IPS-NIHi11 (cell line): ENCODE measurements at regions not wholly inside any gene's neighbourhood (a gene's known extent, or its start where the extent isn't known, plus 50 kb on each side); places are given as distances from the start of the nearest gene placed in this dataset.

ENCODE experiments used
- DNase-seq: peaks from one replicate; pipeline ENCODE4 v3.0.0; 2012; ENCODE audit warnings: mixed read lengths, low spot score

GRCh38 chr3:187951452-187952190, 202.3 kb upstream of the LPP start:
- DNase-seq: no peak

DNA sequence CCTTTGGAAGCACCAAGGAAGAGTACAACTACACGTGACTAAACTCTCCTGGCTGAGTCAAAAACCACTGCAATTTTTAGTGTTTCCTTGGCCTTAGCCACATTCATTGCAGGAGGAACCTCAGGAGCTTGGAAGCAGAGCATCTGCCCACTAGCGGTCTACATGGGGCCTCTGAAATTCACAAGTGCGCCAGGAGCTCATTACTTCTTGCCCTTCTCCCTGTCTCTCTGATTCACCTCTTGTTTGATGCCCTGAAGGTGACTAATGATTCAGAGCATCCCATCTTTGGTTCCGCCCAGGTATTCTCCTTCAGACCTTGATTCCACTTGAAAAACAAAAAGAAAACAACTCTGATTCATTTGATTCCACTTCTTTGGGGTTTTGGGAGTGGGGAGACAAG, 201.1 kb upstream of the LPP start:
- DNase-seq: no peak

- no peak for DNase-seq
These were observed 199.5 kb upstream of the LPP start for GRCh38 chr3:187954516-187954872.

- no peak for DNase-seq
These were observed 198.9 kb upstream of the LPP start for GRCh38 chr3:187954873-187955586.

GRCh38 chr3:187955587-187955952, 198.4 kb upstream of the LPP start:
- no peak for DNase-seq

DNA sequence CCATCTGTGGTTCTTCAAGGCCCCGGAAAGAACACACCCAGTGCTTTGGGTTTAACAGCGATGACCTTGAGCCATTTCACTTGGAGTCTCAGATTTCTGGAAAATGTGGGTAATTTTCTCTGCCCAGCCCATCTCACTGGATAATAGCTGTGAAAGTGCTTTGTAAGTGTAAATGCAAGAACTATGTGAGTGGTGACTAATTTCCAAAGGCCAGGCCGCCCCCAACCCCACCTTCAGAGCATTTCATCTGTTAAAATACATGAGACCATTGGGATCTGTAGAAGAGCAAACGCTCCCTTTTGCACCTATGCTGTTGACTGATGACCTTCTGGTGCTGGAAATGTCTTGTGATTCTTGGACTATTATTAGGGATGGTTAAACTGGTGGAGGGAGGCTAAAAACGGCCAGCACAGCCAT, 196.8 kb upstream of the LPP start:
- no peak for DNase-seq

DNA sequence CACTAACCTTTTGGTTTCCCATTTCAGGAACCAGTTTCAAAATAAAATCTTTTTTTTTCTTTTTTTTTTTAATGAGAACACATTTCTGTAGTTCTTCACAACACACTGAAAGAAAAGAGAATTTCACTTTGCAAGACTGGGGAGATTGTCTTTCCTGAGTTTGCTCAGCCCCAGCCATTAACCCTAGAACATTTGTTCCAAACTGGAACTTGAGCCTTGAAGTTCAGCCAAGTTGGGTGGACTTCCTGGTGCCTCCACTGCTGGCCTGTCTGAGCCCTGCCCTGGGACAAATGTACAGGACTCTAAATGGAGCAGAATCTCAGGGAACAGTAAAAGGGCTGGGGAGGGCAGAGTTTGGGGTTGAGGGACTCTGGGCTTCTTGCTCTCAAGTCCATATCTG, 196.4 kb upstream of the LPP start:
- no peak for DNase-seq

DNA sequence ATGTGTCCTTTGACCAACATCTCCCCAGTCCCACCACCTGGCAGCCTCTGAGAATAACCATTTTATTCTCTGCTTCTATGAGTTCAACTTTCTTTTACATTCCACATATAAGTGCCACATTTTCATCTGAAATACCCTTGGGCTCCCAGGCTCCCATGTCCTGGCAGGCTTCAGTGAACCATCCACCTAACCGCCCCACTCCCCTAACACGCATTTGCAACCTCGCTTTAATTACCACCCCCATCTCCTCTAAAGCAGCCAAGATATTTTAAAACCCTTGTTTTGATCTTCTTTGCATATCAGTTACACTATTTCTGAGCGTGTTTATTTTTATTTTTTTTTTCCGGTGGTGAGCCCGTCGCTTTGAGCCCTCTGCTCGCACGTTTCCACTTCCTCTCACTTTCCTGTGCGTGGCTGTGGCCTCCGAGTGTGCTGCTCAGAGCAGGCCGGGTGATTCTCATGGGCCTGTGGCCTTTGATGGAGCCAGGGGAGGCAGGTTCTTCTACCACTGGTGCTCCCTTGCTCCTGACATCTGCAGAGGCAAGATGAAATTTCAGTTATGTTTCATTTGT, 195.4 kb upstream of the LPP start:
- no peak for DNase-seq

- DNase-seq: no peak
These were observed 193.1 kb upstream of the LPP start for GRCh38 chr3:187960820-187961219.

DNA sequence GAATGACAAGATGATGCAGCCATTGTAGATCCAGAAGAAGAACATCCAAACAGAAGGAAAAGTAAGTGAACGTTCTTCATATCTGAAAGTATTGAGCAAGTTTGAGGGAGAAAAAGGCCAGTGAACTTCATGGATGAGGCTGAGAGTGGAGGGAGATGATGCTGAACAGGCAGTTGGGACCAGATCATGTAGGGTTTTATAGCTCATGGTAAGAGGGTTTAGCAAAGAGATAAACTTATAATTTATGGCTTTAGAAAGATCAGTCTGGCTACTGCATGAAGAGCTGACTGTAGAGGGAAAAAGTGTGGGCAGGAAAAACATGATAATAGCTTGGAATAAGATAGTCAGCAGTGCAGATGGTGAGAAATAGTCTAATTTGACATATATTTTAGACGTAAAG, 192.6 kb upstream of the LPP start:
- DNase-seq: no peak

GRCh38 chr3:187963003-187963676, 190.8 kb upstream of the LPP start:
- no peak for DNase-seq

GRCh38 chr3:187963677-187964385, 190.1 kb upstream of the LPP start:
- DNase-seq: no peak

- no peak for DNase-seq
These were observed 189.2 kb upstream of the LPP start for GRCh38 chr3:187964760-187965159.

- DNase-seq: no peak
These were observed 187.9 kb upstream of the LPP start for GRCh38 chr3:187966096-187966495.

- no peak for DNase-seq
These were observed 187.1 kb upstream of the LPP start for GRCh38 chr3:187966636-187967406.

GRCh38 chr3:187967993-187968392, 186.0 kb upstream of the LPP start:
- no peak for DNase-seq

DNA sequence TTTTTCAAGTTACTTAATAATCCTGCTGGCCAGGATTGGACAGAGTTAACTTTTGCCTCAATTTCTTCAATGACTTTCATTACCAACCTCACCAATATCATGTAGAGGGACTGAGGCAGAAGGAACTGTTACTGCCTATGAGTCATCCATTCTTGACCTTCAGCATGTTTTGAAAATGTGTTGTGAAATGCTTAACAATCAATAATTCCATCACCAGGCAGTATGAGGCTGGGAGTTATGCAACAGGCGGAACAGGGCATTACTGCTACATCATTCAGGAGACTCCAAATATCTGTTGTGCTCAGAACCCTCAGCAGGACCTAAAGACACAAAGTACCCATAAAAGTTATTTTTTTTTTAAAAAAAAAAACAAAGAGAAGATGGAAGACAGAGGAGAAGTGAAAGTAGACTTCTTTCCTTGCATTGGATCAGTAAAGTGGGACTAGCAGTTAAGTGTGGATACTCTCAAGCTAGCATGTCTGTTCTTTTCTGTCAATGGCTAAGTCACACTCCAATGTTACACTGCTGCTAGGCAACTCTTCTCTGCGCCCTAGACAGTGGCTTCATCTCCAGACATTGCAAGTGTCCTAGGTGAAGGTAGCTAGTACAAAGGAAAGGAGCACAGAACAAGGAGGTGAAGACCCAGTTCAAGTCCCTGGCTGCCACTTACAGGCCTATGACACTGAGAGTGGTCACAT, 184.9 kb upstream of the LPP start:
- DNase-seq: no peak

GRCh38 chr3:187969581-187969950, 184.4 kb upstream of the LPP start:
- no peak for DNase-seq

DNA sequence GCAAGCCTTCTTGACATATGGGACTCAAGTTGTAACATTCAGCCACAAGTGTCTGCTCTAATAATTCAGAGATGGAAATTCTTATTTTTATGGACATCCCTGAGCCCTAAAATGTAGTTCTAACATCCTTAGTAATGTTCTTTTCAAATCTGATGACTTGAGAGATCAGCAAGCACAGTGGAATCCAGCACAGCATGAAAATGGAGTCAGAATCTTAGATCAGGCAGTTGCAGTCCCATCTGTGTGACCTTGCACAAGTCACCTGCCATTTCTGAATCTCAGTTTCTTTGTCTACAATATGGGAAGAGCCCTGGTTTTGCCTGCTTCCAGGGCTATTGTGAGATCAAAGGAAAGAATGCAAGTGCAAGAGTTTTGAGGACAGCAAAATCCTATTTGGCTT, 183.9 kb upstream of the LPP start:
- no peak for DNase-seq

- peak; percentile 25 for DNase-seq
These were observed 182.3 kb upstream of the LPP start for GRCh38 chr3:187971629-187972028.

DNA sequence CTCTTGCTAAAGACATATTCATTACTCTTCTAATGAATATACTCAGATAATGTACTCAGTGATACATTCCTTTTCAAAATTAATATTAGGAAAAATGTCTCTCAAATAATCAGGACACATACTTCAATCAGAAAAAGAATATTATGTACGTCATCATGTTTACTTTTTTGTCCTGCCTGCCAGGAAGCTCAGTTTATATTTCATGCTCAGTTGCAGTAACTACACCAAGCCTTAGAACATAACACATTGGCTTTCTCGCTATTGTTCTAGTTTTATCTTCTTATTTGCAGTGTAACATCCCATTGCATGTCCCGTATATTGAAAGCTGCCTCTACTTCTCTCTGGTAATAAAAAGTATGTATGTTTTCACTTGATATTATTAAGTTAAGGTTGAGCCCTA, 181.5 kb upstream of the LPP start:
- DNase-seq: no peak
